ENCODE measurements at regions not wholly inside any gene's neighbourhood (a gene's known extent, or its start where the extent isn't known, plus 50 kb on each side); places are given as distances from the start of the nearest gene placed in this dataset.

DNA sequence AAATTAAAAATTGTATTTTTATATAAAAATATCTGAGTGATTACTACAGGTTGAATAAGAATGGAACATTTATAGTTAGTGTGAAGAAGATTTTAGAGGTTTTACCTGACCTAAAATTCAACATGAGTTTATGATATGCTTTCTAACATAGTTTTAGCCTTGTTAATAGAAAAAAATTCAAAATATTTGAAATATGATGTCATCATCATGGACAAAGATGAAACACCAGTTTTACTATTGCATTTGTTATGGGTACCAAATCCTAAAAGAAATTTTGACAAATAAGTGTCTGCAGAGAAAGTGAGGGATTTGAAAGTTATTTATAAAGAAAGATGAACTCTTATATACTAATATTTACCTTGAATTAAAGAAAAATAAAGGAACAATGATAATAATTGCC is 479.7 kb downstream of the TBC1D32 start:
- Histone ChIP-seq H3K4me1 (no peaks in the 10 kb centered on the region), H3K36me3 (no peaks in the 10 kb centered on the region), H3K27ac (no peak overlapping the region), H3K9me3 (no peaks in the 10 kb centered on the region), H3K4me3 (no peak overlapping the region), H3K27me3 (ENCODE audit: low read depth) (no peaks in the 10 kb centered on the region)
- TF ChIP-seq, protein P1, sequence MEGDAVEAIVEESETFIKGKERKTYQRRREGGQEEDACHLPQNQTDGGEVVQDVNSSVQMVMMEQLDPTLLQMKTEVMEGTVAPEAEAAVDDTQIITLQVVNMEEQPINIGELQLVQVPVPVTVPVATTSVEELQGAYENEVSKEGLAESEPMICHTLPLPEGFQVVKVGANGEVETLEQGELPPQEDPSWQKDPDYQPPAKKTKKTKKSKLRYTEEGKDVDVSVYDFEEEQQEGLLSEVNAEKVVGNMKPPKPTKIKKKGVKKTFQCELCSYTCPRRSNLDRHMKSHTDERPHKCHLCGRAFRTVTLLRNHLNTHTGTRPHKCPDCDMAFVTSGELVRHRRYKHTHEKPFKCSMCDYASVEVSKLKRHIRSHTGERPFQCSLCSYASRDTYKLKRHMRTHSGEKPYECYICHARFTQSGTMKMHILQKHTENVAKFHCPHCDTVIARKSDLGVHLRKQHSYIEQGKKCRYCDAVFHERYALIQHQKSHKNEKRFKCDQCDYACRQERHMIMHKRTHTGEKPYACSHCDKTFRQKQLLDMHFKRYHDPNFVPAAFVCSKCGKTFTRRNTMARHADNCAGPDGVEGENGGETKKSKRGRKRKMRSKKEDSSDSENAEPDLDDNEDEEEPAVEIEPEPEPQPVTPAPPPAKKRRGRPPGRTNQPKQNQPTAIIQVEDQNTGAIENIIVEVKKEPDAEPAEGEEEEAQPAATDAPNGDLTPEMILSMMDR (IDR thresholded peaks at IDR 0.05): no peak
- intact Hi-C loops (cut with DNase I): no loop called here
- DNase-seq (no peak), ATAC-seq (no peak)

DNA sequence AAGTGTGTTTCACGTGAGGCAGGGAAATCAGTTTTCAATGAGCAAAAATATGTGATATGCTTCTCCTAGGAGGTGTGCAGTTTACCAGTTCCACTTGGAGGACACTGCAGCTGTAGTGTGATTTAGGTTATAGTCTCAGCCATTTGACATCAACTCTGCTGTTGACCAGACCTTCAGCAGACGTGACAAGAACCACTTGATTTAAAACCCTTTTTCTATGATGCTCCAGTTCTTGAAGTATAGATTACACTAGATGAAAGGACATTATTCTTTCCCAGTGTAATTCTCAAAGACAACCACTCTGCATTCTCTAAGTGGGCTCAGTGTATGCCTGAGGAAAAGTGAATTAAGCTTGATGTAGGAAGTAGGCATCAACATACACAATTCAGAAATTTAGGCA is 480.8 kb downstream of the TBC1D32 start:
- Histone ChIP-seq H3K9me3 (no peaks in the 10 kb centered on the region), H3K27ac (no peak overlapping the region), H3K27me3 (ENCODE audit: low read depth) (no peaks in the 10 kb centered on the region), H3K4me3 (no peak overlapping the region), H3K36me3 (no peaks in the 10 kb centered on the region), H3K4me1 (no peaks in the 10 kb centered on the region)
- ATAC-seq (no peak), DNase-seq (no peak)
- intact Hi-C loops (cut with DNase I): no loop called here
- TF ChIP-seq, protein P1 (IDR thresholded peaks at IDR 0.05): no peak

DNA sequence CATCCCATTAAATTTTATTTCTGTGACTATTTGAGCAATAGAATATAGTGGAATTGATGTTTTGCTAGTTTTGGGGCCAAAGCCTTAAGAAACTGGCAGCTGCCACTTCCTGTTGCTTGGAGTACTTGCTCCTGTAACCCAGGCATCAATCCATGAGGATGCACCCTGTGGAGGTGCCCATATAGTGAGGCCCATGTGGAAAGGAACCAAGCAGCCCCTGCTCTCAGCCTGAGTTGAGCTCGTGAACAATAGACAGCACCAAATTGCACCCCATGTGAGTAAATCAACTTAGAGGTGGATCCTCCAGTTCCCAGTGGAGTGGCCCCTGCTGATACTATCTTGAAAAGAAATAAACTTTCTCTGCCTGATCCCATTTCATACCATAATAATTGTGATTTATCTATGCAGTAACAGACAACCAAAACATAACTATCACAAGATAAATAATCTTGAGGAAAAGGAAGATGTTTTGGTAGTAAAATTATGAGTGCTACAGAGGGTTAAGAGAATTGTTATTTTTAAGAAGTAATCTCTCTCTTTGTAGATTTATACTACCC is 481.9 kb downstream of the TBC1D32 start:
- Histone ChIP-seq H3K36me3 (no peaks in the 10 kb centered on the region), H3K4me1 (no peaks in the 10 kb centered on the region), H3K4me3 (no peak overlapping the region), H3K9me3 (no peaks in the 10 kb centered on the region), H3K27me3 (ENCODE audit: low read depth) (no peaks in the 10 kb centered on the region), H3K27ac (no peak overlapping the region)
- no peak for ATAC-seq
- DNase-seq: no peak
- intact Hi-C loops (cut with DNase I): no loop called here
- TF ChIP-seq, protein P1 (IDR thresholded peaks at IDR 0.05): no peak

DNA sequence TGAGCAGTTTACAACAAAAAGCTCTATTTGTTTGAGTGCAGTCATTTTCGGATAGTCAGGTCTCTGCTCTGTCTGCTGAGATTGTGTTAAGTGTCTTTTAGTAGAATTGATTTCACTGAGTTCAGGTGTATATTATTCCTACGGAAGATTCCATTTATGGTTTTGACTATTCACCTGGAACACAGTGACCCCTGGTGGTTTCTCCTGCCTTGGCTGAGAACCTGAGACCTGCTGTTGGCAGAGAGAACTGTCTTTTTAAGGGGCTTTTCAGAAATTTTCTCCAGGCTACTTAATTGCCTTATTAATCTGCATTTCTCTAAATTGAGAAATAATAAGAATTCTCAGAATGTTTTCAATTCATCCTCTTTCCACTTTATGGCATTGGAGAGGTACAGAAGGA is 508.0 kb downstream of the TBC1D32 start:
- TF ChIP-seq, protein P1 (IDR thresholded peaks at IDR 0.05): peak; percentile 51
- intact Hi-C loops (cut with DNase I): no loop called here
- Histone ChIP-seq H3K27me3 (ENCODE audit: low read depth) (no peaks in the 10 kb centered on the region), H3K36me3 (no peaks in the 10 kb centered on the region), H3K4me1 (no peaks in the 10 kb centered on the region), H3K9me3 (no peaks in the 10 kb centered on the region), H3K4me3 (no peak overlapping the region), H3K27ac (no peak overlapping the region)
- ATAC-seq (no peak), DNase-seq (no peak)

DNA sequence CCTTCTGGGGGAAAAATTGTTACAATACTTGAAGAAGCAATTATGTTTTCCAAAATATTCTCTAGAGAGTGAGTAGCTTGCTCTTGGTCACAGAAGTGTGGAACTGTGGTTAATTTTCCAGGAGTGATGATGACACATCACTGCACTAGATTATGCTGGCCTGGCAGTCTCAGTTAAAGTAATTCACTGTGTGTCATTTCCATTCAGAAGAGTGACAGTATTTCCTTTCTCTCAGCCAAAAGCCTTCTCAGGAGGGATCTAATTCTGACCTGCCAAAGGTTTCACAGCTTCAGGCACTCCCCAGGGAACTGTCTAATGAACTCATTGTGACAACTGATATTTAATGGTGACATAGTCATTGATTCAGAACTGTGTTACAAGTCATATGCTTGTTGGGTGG is 517.5 kb downstream of the TBC1D32 start:
- Histone ChIP-seq H3K4me3 (no peak overlapping the region), H3K27me3 (ENCODE audit: low read depth) (no peaks in the 10 kb centered on the region), H3K36me3 (no peaks in the 10 kb centered on the region), H3K4me1 (no peaks in the 10 kb centered on the region), H3K27ac (no peak overlapping the region), H3K9me3 (peaks cover 2% of the 10 kb centered on the region)
- intact Hi-C loops (cut with DNase I): no loop called here
- ATAC-seq: no peak
- TF ChIP-seq, protein P1 (IDR thresholded peaks at IDR 0.05): no peak
- DNase-seq: no peak

DNA sequence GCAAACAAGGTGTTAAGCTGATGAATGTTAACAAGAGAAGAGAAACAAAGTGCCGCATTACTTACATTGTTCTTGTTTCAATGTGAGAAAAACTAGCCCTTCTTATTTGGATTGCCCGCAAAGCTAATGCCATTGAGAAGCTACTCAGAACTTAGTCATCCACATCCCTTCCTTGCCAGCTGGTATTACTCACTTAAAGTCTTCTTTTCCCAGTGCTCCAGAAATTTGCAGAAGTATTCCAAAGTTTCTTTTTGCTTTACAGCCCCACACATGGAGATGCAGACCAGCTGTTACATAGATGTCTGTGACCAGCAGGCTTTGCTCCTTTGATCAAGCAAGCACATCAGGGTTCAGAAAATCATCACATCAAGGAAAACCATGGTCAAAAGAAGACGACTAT is 529.0 kb downstream of the TBC1D32 start:
- H3K4me1 ChIP-seq: no peaks in the 10 kb centered on the region
- intact Hi-C loops (cut with DNase I): no loop called here
- no peak for DNase-seq

More for the DNA sequence above, 529.0 kb downstream of the TBC1D32 start:
- ATAC-seq: no peak
- H3K36me3 ChIP-seq: no peaks in the 10 kb centered on the region
- TF ChIP-seq, protein P1 (IDR thresholded peaks at IDR 0.05): no peak
- H3K4me3 ChIP-seq: no peak overlapping the region
- no peaks in the 10 kb centered on the region for H3K27me3 ChIP-seq (ENCODE audit: low read depth)
- no peaks in the 10 kb centered on the region for H3K9me3 ChIP-seq
- H3K27ac ChIP-seq: no peak overlapping the region

All from lower lobe of right lung (tissue), 2 donors.